ENCODE measurements at regions not wholly inside any gene's neighbourhood (a gene's known extent, or its start where the extent isn't known, plus 50 kb on each side); places are given as distances from the start of the nearest gene placed in this dataset.

GRCh38 chr1:54456921-54457529 is 50.8 kb upstream of the SSBP3 start:
- no peak overlapping the region for H3K9ac ChIP-seq (ENCODE audit: low read length)
- H3K9me3 ChIP-seq (ENCODE audit: control insufficient read depth, low read length) = no peaks in the 10 kb centered on the region
- no peaks in the 10 kb centered on the region for H3K27me3 ChIP-seq (ENCODE audit: control insufficient read depth, insufficient read depth, low read length)
- H3K4me3 ChIP-seq (ENCODE audit: low read length) = no peak overlapping the region
- no peaks in the 10 kb centered on the region for H3K4me1 ChIP-seq (ENCODE audit: control insufficient read depth, insufficient read depth, low read length)
- H3K36me3 ChIP-seq (ENCODE audit: control insufficient read depth, insufficient read depth, low read length) = no peaks in the 10 kb centered on the region

DNA sequence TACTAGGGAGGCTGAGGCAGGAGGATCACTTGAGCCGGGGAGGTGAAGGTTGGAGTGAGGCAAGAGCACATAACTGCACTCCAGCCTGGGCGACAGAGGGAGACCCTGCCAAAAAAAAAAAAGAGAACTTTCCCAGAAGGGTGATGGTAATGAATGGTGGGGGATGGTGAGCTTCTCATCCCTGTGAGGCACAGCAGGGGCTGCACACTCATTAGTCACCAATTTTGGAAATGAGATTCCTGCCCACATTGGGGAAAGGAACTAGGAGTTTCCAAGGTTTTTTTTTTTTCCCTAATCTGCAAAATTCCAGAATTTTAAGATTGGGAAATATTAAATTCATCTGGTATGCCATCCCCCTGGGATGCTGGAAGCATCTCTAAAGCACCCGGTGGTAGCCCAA is 50.2 kb upstream of the SSBP3 start:
- Histone ChIP-seq H3K9ac (ENCODE audit: low read length) (no peak overlapping the region), H3K27me3 (ENCODE audit: control insufficient read depth, insufficient read depth, low read length) (no peaks in the 10 kb centered on the region), H3K9me3 (ENCODE audit: control insufficient read depth, low read length) (no peaks in the 10 kb centered on the region), H3K4me1 (ENCODE audit: control insufficient read depth, insufficient read depth, low read length) (no peaks in the 10 kb centered on the region), H3K4me3 (ENCODE audit: low read length) (no peak overlapping the region), H3K36me3 (ENCODE audit: control insufficient read depth, insufficient read depth, low read length) (no peaks in the 10 kb centered on the region)

Data from mucosa of stomach (tissue), 1 donor.